Hematopoietic multipotent progenitor cell treated with erythropoietin and hydrocortisone succinate and interleukin-3 and kit ligand, for 4 days (in vitro differentiated cells): ENCODE measurements at regions not wholly inside any gene's neighbourhood (a gene's known extent, or its start where the extent isn't known, plus 50 kb on each side); places are given as distances from the start of the nearest gene placed in this dataset.
"Not testable (repeated sequence)": the region's sequence is repeated elsewhere in the genome, so short reads cannot be mapped to it uniquely, and the experiment has no call there.

ENCODE experiments used
- DNase-seq: peaks from one replicate; pipeline ENCODE4 v3.0.0-alpha.2; 2015

DNA sequence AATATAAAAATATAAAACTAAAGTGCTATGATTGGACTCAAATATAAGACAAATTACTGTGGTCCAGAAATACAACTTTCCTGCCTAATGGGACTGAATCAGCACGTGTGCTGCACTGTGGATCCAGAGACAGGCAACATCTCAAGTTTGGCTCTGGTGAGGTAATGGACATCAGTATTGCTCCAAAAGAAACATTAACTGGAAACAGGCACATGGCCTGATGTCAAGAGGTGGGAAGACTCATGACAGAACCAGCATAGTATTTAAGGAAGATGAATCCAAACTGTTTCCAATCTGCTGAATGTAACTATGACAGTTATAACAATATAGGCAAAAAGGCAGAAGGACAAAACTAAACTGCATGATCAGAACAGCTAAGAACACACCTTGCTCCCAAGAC lies 354.6 kb downstream of the FSIP2 start:
- DNase-seq = no peak

GRCh38 chr2:186098821-186099220 lies 360.2 kb downstream of the FSIP2 start:
- no peak for DNase-seq

- no peak for DNase-seq
Measured at GRCh38 chr2:186099826-186100225, 361.2 kb downstream of the FSIP2 start.

DNA sequence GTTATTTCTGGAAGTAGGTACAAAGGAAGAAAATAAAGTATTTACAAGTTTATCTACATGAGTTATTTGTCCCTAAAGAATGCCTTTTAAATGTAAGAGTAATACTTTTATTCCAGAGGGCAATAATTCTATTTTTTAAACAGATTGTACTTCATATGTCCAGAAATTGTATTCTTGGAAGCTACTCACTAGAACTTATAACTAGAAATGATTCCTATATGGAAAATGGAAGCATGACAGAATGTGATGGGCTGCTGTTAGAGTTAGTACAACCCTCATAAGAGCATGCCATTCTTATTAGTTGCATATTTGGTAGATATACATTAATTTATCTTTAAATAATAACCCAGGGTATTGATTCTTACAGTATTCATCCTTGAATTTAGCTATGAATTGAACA lies 362.0 kb downstream of the FSIP2 start:
- DNase-seq = no peak

DNA sequence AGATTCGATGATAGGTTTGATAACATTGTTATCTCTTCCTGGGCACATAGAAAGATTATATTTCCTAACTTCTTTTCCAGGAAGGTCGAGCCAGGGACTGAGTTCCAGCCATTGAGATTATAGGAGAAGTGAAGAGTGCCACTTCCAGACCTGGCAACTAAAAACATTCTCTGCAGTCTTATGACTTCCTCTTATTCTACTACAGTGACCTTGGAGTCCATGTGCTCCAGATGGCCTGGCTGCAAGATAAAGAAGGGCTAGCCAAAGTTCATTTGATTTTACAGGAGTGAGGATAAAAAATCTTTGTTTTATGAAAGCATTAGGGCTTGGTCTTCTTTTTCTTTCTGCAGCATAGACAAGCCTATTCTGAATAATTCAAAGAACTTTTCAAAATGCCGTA lies 363.0 kb downstream of the FSIP2 start:
- peak; percentile 25 for DNase-seq

GRCh38 chr2:186103276-186103675 lies 364.7 kb downstream of the FSIP2 start:
- no peak for DNase-seq

DNA sequence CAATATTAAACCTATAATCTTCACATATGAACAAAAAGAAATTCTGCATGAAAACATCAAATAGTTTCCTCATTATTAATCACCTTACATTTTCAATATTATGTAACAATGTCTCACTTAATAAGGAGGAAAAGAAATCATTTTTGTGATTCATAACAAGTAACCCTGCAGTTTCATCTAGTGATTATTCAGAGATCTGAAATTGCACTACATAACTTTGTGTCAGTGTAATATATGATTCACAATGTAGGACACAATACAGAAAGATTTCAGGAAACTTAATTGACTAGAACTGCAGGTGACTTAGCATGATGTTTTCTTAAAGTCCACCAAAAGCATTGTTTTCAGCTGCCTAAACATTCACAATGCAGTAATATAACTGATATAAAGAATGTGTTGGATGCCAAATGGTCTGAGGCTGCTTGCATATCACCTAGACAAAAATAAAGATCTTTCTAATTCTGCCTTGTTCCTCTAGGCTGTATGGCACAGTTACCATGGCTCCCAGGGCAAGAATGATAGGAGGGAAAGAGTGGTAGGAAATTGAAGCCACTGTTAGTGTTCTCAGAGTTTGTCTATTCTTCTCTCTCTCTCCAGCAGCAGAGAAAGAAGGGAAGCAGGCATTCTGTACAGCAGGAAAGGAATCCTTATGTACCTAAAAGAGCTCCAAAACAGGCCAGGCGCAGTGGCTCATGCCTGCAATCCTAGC lies 366.6 kb downstream of the FSIP2 start:
- DNase-seq = no peak

- DNase-seq = no peak
Measured at GRCh38 chr2:186108470-186108869, 369.9 kb downstream of the FSIP2 start.

GRCh38 chr2:186113284-186113683 lies 372.8 kb upstream of the ZC3H15 start:
- no peak for DNase-seq

GRCh38 chr2:186125156-186125555 lies 360.9 kb upstream of the ZC3H15 start:
- no peak for DNase-seq

DNA sequence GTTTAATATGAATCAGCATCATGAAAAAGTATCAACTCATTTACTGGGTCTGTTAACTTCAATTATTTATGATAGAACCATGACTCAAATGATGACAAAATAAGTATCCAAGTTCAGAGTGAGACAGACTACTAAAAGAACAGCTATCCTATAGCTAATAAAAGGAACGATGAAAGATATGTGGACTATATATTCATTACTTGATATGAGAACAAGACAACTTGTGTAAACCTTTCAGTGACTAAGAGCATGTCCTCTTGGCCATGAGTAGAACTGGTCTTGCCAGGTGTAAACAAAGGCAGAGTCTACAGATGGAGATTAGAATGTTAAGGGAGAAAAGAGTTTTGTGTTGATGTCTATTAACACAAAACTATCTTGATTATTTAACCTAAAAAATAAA lies 360.4 kb upstream of the ZC3H15 start:
- no peak for DNase-seq

DNA sequence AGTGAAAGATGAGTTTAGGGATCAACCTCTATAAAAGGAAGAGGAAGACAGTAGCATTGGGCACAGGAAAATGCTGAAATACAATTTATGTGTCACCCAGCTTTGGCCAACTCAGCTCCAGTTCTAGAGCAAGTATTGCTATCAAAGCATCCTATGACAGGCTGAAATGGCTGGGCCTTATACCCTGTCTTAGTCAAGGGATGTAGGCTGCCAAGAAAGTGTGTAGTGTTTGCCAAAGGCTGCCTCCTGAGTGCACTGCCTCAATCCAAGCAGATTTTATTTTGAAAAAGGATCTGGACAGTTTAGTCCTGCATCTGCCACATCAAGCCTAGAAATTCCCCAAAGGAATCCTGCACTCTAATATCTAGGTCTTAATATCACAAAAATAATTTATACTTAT lies 359.9 kb upstream of the ZC3H15 start:
- no peak for DNase-seq

DNA sequence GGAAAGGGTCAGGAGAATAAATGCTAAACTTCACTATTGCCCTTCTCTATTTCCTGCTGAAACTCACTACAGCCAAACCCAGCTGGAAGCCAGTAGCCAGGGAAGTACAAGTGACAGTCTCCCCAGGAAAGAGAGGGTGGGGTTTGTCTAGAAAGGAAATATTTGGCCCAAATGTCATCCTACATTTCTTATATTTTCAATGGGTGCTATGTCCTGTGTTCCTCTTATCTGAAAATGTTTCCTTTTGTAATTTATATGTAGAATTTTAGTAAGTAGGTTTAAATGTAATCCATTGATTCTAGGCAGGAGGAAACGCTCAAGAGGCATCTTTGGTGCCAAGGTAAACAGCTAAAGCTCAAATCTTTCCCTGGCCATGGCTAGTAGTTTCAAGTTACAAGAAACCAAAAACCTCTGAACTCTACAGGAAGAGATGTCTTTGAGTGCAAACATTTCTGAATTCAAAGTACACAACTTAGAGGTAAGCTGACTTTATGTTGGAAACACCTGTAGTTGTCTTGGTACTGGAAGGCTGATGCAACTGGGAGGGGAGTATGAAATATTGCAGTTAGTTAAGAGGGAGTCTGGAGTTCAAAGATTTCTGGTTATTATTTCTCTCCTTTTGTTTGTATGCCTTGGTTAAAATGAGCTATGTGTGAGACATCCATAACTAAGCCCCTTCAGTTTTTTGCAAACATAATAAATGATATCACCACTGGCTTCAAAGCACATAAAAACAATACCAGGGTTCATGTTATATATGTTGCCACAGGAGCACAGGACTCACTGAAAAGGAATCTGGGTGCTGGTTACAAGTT lies 356.1 kb upstream of the ZC3H15 start:
- DNase-seq = no peak

- DNase-seq = no peak
Measured at GRCh38 chr2:186130748-186131641, 355.1 kb upstream of the ZC3H15 start.

- DNase-seq = no peak
Measured at GRCh38 chr2:186135686-186136085, 350.4 kb upstream of the ZC3H15 start.

DNA sequence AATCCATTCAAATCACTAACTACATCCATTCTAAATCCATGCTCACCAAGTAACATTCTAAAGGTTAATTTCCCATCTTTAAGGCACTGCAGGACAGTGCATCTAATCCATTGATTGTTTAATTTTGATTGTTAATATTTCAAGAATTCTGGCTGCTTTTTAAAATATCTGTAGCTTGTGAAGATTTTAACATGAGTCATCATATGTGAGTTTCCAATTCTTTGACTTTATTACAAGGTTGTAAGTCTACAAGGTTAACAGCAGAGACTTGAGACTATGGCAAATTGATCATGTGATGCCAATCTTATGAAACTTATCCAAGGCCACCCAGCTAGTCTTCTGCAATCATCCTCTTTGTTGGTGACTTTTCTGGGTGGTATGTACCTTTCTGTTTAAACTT lies 349.2 kb upstream of the ZC3H15 start:
- DNase-seq = no peak

DNA sequence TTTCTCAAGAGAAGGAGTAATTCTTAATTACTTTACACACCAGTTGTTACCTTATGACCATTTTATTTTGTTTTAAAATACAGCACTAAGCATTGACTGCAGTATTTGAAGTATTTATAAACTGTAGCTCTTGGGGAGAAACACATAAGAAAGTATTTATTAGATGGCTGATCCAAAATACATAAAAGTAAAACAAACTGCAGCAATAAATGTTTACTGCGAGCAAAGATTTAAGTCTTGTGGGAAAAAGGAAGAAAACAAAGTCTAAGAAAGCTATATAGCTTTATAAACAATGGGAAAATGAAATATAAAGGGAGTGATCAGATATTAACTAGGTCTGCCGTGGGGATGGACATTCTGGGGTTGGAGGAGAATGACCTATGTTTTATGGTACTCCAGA lies 347.2 kb upstream of the ZC3H15 start:
- DNase-seq = no peak

DNA sequence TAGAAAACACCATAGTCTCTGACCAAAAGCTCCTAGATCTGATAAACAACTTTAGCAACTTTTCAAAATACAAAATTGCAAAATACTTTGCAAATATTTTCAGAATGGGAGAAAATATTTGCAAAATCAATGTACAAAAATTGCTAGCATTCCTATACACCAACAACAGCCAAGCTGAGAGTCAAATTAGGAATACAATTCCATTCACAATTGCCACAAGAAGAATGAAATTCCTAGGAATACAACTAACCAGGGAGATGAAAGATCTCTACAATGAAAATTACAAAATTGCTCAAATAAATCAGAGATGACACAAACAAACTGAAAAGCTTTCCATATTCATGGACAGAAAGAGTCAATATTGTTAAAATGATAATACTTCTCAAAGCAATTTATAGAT lies 327.0 kb upstream of the ZC3H15 start:
- no peak for DNase-seq

- no peak for DNase-seq
Measured at GRCh38 chr2:186164325-186164724, 321.7 kb upstream of the ZC3H15 start.

DNA sequence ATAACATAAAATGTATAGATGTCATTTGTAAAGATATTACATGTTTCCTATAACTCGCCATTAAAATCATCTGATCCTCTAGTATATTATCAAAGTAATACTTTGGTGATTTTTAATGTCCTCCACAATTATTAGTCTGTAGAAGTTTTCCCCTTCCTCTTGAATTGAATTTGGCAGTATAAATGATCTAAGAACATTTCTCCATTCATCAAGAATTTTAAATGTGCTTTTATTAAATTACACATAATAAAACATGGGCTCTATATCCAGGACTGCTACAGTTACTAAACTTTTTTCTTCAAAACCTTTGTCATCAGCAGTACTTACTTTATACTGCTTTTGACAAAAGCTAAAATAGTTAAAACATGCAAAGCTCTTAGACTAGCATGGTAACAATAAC lies 315.4 kb upstream of the ZC3H15 start:
- no peak for DNase-seq

GRCh38 chr2:186181625-186182024 lies 304.4 kb upstream of the ZC3H15 start:
- DNase-seq = no peak

GRCh38 chr2:186182366-186182765 lies 303.7 kb upstream of the ZC3H15 start:
- not testable (repeated sequence) for DNase-seq

DNA sequence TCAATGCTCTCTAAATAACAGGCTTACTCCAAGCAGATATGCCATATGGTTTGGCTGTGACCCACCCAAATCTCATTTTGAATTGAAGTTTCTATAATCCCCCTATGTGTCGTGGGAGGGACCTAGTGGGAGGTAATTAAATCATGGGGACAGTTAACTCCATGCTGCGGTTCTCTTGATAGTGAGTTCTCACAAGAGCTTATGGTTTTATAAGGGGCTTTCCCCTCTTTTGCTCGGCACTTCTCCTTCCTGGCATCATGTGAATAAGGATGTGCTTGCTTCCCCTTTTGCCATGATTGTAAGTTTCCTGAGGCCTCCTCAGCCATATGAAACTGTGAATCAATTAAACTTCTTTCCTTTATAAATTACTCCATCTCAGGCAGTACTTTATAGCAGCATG lies 302.7 kb upstream of the ZC3H15 start:
- DNase-seq = peak; percentile 10

DNA sequence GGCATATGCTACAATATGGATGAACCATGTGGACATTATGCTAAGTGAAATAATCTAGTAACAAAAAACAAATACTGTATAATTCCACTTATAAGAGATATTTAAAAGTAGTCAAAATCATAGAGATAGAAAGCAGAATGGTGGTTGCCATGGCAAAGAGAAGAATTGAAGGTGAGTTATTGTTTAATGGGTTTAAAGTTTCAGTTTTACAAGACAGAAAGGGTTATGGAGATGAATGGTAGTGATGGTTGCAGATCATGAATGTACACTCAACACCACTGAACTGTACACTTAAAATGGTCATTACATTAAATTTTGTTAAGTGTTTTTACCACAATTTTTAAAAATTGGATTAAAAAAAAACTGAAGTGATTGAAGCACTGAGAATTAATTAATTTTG lies 298.2 kb upstream of the ZC3H15 start:
- no peak for DNase-seq
